NB4 (cell line): ENCODE measurements at regions not wholly inside any gene's neighbourhood (a gene's known extent, or its start where the extent isn't known, plus 50 kb on each side); places are given as distances from the start of the nearest gene placed in this dataset.

Source experiments
- CTCF ChIP-seq: IDR thresholded peaks from one replicate; pipeline ENCODE4 v1.5.1; 2012; ENCODE audit warnings: low read depth, low read length
- MAX ChIP-seq: IDR thresholded peaks from 2 replicates; pipeline ENCODE4 v1.6.1; 2011; ENCODE audit warnings: low read depth, low read length
- MYC ChIP-seq: IDR thresholded peaks from 2 replicates; pipeline ENCODE4 v1.6.1; 2011; ENCODE audit warnings: low read depth, low read length
- POLR2A ChIP-seq: IDR thresholded peaks from 2 replicates; pipeline ENCODE4 v1.6.1; 2011; ENCODE audit warnings: mild to moderate bottlenecking; ENCODE audit not compliant: insufficient read length; ENCODE audit errors: extremely low read depth

- TF ChIP-seq POLR2A (no peak), CTCF (no peak), MAX (no peak), MYC (no peak)
Measured at GRCh38 chr1:187257476-187257875, 428.7 kb downstream of the PLA2G4A start.
